ENCODE measurements at regions not wholly inside any gene's neighbourhood (a gene's known extent, or its start where the extent isn't known, plus 50 kb on each side); places are given as distances from the start of the nearest gene placed in this dataset.

- TF ChIP-seq CTCF (IDR thresholded peaks at IDR 0.05) (no peak), POLR2A (IDR thresholded peaks at IDR 0.05) (no peak)
Measured at GRCh38 chr15:95615436-95615835, 715.1 kb upstream of the NR2F2 start.

Data from uterus (tissue), 2 donors.